ENCODE measurements at regions not wholly inside any gene's neighbourhood (a gene's known extent, or its start where the extent isn't known, plus 50 kb on each side); places are given as distances from the start of the nearest gene placed in this dataset.

GRCh38 chr12:24099576-24099975 is 150.1 kb upstream of the SOX5 start:
- WGBS, 5 donors, result 61 to 83% (median 81%) methylated on average over 1 of the region's 1 CpG
- Histone ChIP-seq H3K36me3 (no peaks in the 10 kb centered on the region), H3K27me3 (no peaks in the 10 kb centered on the region), H3K27ac (no peak overlapping the region), H3K4me3 (no peak overlapping the region), H3K9me3 (no peaks in the 10 kb centered on the region), H3K4me1 (no peaks in the 10 kb centered on the region)
- TF ChIP-seq EP300 (IDR thresholded peaks at IDR 0.05) (no peak), POLR2AphosphoS5 (IDR thresholded peaks at IDR 0.05) (no peak), POLR2A (IDR thresholded peaks at IDR 0.05) (no peak), CTCF (IDR thresholded peaks at IDR 0.05) (no peak)
- no peak for DNase-seq
- intact Hi-C loops (cut with DNase I; ENCODE audit: low total_unique reads), result no loop called here

DNA sequence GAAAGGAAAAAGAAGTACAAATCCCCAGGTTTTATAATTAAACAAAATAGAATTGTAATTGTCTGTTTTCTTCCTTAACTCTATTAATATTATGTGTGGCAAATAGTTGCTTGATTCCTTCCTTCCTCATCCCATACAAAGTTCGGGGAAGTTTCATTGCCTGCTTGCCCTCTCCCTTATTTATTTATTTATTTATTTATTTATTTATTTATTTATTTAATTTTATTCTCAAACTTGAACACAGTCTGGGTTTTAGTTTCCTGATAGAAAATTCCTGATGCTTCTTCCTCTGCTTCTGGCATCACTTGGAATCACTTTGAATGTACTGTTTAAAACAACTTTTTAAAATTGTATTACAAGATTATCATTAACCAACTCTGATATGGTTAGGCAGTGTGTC is 145.8 kb upstream of the SOX5 start:
- TF ChIP-seq CTCF (IDR thresholded peaks at IDR 0.05) (no peak), POLR2AphosphoS5 (IDR thresholded peaks at IDR 0.05) (no peak), POLR2A (IDR thresholded peaks at IDR 0.05) (no peak)

DNA sequence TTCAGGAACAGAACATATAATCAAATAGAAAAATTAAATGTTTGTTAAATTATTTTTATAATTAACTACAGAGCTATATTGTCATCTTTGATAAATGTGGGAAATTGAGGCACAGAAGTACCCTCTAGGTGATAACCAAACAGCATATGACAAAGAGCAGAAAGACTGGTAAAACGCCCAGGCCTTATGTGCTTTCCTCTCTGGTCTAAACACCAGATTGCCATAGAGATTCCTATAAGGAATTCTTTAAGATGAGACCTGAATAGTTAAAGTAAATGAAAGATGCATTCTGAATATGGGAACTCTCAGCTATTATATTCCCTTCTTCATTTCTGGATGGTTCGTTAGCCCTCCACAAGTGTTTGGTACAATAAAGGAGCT is 140.0 kb upstream of the SOX5 start:
- no peak for TF ChIP-seq CTCF (IDR thresholded peaks at IDR 0.05)
- no peak for TF ChIP-seq POLR2A (IDR thresholded peaks at IDR 0.05)
- no peak for TF ChIP-seq POLR2AphosphoS5 (IDR thresholded peaks at IDR 0.05)
- no peak for TF ChIP-seq EP300 (IDR thresholded peaks at IDR 0.05)
- no peaks in the 10 kb centered on the region for H3K9me3 ChIP-seq
- no peak overlapping the region for H3K27ac ChIP-seq
- no peak for DNase-seq
- 79 to 92% (median 88%) methylated on average over 2 of the region's 2 CpGs for WGBS, 5 donors
- H3K4me3 ChIP-seq, result no peak overlapping the region
- intact Hi-C loops (cut with DNase I; ENCODE audit: low total_unique reads), result no loop called here
- no peaks in the 10 kb centered on the region for H3K27me3 ChIP-seq
- H3K36me3 ChIP-seq, result no peaks in the 10 kb centered on the region
- H3K4me1 ChIP-seq, result no peaks in the 10 kb centered on the region

More for the DNA sequence above, 145.8 kb upstream of the SOX5 start:
- Histone ChIP-seq H3K27ac (no peak overlapping the region), H3K4me1 (no peaks in the 10 kb centered on the region), H3K9me3 (no peaks in the 10 kb centered on the region), H3K4me3 (no peak overlapping the region), H3K27me3 (no peaks in the 10 kb centered on the region), H3K36me3 (no peaks in the 10 kb centered on the region)
- intact Hi-C loops (cut with DNase I; ENCODE audit: low total_unique reads), result no loop called here
- no peak for DNase-seq
- 88 to 95% (median 90%) methylated on average over 1 of the region's 1 CpG for WGBS, 5 donors

- 68 to 88% (median 81%) methylated on average over 5 of the region's 5 CpGs for WGBS, 5 donors
- no peak for DNase-seq
- Histone ChIP-seq H3K27me3 (no peaks in the 10 kb centered on the region), H3K36me3 (no peaks in the 10 kb centered on the region), H3K4me1 (no peaks in the 10 kb centered on the region), H3K9me3 (no peaks in the 10 kb centered on the region), H3K27ac (no peak overlapping the region), H3K4me3 (no peak overlapping the region)
- TF ChIP-seq CTCF (IDR thresholded peaks at IDR 0.05), result no peak
- no peak for TF ChIP-seq EP300 (IDR thresholded peaks at IDR 0.05)
- no peak for TF ChIP-seq POLR2A (IDR thresholded peaks at IDR 0.05)
- no peak for TF ChIP-seq POLR2AphosphoS5 (IDR thresholded peaks at IDR 0.05)
- intact Hi-C loops (cut with DNase I; ENCODE audit: low total_unique reads), result no loop called here
Observed at GRCh38 chr12:24088751-24089509, 139.5 kb upstream of the SOX5 start.

Data from stomach (tissue), 8 donors.